Posterior cingulate gyrus (tissue), 11 donors: ENCODE measurements at regions not wholly inside any gene's neighbourhood (a gene's known extent, or its start where the extent isn't known, plus 50 kb on each side); places are given as distances from the start of the nearest gene placed in this dataset.
"Not testable (repeated sequence)": the region's sequence is repeated elsewhere in the genome, so short reads cannot be mapped to it uniquely, and the experiment has no call there.

Source experiments
- DNase-seq, 10 donors: peaks; one replicate each; pipeline versions ENCODE4 v3.0.0 to v3.0.0-alpha.2; 2020 to 2021; ENCODE audit warnings: mixed read lengths in 3 of 10
- intact Hi-C: fragments of 100-400 bp; cut with DNase I; formaldehyde crosslinking; loops from one replicate; pipeline ENCODE4 v1.15.1; 2023

DNA sequence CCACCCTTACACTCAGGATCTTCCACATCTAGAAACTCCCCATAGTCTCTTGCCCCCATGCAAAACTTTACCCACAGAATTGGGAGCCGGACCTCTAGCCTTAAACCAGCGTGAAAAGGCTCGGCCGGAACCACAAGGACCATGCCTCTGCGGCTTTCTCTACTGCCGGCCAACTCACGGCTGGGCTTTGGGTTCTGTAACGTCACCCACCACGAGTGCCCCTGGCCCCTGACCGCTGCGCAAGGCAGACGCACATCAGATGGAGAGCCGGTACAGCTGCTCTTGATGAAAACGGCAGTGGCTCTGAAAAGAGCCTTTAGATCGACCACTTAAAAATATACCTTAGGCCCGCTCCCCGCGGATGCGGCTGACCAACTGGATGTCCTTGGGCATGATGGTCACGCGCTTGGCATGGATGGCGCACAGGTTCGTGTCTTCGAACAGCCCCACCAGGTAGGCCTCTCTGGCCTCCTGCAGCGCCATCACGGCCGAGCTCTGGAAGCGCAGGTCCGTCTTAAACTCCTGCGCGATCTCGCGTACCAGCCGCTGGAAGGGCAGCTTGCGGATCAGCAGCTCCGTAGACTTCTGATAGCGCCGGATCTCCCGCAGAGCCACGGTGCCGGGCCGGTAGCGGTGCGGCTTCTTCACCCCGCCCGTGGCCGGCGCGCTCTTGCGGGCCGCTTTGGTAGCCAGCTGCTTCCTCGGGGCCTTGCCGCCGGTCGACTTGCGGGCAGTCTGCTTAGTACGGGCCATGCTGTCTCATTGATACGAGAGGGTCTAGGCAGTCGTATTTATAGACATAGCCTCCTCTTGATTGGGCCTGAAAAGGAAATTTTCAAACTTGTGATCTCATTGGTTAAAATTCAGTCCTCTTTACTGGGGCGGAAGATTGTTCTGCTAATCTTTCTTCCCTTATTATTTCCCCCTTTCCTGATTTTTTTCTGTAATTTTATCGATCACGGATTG is 66.3 kb downstream of the FAM72C start:
- intact Hi-C loops = not testable (repeated sequence)
- DNase-seq = peak in 9 of 10 donors; percentile 12 to 89 (median 38)

DNA sequence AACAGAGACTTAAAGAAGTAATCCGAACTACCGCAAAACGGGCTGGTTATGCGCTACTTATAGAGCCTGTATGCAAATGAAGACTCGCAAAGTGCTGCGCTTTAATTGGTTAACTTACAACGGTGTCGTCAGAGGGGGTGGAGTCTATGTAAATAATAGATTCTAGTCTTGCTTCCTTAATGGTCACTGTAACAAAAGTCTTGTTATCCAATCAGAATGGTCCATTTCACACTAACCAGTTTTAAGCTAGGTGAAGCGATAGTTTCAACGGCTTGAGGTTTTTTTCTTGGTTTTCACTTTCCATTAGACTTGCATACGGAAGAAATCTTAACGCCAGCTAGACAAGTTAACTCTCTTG is 67.2 kb downstream of the FAM72C start:
- intact Hi-C loops, DNase-seq: not testable (repeated sequence)

DNA sequence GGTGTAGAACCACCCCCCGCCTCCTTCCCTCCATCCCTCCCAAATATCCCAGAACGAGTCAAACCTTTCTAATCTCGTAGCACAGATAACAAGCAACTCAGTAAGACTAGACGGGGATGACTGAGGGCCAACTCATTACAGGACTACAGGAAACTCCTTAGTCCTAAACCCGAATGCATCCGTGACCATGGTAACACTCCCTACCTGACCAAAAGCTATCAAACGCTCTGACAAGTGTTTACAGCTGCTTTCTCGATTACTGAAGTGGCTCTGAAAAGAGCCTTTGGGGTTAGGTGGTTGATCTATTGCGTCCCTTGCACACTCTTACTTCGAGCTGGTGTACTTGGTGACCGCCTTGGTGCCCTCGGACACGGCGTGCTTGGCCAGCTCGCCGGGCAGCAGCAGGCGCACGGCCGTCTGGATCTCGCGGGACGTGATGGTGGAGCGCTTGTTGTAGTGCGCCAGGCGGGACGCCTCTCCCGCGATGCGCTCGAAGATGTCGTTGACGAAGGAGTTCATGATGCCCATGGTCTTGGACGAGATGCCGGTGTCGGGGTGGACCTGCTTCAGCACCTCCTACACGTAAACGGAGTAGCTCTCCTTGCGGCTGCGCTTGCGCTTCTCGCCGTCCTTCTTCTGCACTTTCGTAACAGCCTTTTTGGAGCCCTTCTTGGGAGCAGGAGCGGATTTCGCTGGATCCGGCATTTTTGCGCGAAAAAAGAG is 67.7 kb downstream of the FAM72C start:
- peak; percentile 28 to 91 (median 38) for DNase-seq
- intact Hi-C loops = not testable (repeated sequence)

DNA sequence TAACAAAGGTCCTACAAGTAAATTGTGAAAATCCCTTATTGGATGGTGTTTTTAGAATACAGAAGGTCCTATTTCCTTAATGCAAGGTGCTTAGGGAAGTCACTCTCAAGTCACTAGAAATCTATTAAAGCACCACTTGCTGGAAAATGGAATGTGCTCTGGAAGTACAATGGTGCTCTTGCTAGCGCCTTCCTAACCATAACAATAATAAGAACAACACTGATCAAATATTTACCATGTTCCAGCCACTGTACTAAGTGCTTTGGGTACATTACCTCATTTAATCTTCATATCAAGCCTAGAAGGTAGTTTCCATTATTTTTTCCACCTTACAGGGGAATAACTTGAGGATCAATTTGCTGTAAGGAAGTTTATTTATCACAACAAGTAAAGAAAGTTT is 75.4 kb downstream of the FAM72C start:
- DNase-seq, intact Hi-C loops: not testable (repeated sequence)

DNA sequence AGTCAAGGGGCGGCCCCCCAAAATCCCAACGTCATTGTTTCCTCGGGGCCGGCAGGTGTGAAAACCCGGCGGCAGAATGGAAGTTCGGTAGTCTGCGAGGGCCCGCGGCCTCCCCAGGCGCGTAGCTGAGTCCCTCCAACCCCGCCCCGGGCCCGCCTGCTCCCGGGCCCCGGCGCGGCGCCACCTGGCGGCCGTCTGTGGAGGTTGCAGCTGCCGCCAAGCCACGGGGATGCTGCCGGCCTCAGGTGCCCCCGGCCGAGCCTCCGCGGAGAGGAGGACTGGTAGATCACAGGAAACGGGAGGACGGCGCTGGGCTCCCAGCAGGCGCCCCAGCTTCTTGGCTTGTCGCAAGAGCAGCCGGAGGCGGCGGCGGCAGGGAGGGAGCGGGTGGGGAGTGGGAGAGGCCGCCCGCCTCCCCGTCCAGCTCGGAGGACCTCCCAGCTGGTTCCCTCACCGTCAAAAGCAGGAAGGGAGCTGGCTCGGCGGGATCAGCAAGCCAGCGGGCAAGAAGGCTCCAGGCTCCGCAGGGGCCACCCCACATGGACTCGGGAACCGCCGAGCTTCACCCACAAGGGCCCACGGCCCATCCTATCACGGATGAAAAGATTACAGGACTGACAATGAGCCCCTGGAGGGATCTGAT is 86.7 kb downstream of the FAM72C start:
- peak; percentile 34 to 96 (median 67) for DNase-seq
- intact Hi-C loops = not testable (repeated sequence)

DNA sequence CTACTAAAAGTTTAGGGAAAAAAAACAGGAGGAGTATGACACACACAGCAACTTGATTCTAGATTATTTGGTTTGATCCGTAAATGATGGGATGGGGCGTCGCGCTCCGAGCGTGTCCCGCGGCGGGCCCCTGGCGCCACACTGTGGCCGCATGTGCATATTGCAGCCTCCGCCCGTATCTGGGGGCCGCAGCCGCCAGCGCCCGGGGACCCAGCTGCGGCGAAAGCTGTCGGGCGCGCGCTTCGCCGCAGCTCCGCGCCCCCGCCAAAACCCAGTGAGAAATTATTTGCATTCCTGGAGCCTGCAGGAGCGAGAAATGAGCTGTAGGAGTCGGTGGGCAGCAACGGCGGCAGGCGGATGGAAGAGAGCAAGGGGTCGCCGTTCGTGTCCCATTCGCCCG is 87.3 kb downstream of the FAM72C start:
- intact Hi-C loops = not testable (repeated sequence)
- peak in 7 of 10 donors; percentile 24 to 89 (median 41) for DNase-seq

DNA sequence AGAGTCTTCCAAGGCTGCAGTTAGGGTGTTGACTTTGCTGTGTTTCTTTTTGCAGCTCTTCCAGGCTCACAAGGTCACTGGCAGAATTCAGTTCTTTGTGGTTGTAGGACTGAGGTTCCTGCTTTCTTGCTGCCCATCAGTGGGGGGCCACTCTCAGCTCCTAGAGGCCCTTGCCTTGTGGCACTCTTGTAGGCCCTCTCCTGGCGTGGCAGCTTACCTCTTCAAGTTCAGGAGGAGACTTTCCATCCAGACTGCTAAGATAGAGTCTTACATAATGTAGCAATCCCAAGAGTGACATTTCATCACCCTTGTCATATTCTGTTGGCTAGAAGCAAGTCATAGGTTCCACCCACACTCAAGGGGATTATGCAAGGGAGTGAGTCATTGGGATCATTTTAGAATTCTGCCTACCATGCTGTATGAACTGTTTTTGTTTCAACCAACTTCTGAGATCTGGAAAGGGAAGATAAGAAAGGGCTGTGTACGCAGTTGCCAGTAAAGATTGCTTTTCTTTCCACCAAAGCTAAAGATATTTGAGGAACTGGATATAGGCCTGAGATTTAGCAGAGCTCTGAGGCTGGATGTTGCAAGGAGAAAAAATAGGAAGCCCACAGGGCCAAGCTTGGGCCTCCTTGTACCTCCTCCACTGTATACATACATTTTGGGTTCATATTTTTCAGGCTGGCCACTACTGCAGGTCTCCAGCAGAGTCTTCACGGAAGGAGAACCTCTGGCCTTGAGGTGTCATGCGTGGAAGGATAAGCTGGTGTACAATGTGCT is 91.8 kb downstream of the FAM72C start:
- DNase-seq = peak in 2 of 10 donors; percentile 4 to 52
- intact Hi-C loops = not testable (repeated sequence)

DNA sequence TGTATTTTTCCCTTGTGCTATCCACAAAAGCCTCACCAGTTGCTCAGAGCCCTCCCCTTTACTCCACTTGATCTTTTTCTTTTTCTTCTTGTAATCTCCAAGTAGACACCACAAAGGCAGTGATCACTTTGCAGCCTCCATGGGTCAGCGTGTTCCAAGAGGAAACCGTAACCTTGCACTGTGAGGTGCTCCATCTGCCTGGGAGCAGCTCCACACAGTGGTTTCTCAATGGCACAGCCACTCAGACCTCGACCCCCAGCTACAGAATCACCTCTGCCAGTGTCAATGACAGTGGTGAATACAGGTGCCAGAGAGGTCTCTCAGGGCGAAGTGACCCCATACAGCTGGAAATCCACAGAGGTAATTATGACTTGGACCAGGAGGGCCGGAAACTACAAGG is 95.8 kb downstream of the FAM72C start:
- DNase-seq, intact Hi-C loops: not testable (repeated sequence)

DNA sequence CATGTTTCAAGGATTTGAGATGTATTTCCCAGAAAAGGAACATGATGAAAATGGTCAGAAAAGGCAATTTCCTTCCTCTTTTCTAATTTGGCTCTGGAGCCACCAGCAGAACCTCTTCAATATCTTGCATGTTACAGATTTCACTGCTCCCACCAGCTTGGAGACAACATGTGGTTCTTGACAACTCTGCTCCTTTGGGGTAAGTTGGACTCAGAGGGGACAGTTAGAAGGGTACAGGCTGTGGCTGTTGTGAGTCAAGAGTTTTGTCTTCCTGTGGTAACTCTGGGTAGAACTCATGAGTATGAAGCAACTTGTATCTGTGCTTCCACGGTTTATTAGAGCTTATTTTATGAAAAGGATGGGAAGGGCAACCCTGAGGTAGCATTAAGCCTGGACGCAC is 97.2 kb downstream of the FAM72C start:
- DNase-seq, intact Hi-C loops: not testable (repeated sequence)

DNA sequence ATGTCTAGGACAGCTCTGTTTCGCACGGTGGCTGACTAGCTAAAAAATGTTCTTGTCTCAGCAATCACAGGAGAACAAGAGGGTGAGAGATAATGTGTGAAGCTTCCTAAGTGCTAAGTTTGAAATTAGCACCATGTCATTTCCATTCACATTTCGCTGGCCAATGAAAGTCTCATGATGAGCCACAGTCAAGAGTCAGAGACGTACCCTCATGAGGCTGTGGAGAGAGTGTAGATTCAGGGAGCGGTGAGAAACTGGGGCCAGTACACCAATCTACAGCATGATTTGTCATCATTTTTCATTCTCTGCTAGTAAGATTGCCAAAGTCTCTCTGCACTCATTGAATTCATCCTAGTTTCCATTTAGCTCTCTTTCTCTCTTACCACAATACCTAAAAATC is 98.1 kb downstream of the FAM72C start:
- DNase-seq, intact Hi-C loops: not testable (repeated sequence)

DNA sequence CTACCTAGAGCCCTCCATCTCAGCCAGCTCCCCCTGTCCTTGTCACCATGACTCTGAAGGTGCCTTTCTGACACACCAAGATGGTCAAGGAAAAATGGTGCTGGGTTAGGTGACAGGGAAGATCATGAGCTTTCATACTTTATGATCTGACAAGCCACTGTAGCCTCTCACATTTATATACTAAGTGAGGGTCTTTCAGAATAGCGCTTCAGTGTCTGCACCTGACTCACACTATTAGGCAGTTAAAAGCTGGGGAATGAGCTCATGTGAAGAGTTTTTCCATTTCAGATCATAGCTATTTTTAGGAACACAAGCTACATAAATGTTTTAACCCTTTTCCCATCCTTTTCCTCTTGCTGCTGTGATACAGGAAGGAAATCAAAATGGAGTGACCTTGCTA is 101.4 kb downstream of the FAM72C start:
- DNase-seq, intact Hi-C loops: not testable (repeated sequence)

DNA sequence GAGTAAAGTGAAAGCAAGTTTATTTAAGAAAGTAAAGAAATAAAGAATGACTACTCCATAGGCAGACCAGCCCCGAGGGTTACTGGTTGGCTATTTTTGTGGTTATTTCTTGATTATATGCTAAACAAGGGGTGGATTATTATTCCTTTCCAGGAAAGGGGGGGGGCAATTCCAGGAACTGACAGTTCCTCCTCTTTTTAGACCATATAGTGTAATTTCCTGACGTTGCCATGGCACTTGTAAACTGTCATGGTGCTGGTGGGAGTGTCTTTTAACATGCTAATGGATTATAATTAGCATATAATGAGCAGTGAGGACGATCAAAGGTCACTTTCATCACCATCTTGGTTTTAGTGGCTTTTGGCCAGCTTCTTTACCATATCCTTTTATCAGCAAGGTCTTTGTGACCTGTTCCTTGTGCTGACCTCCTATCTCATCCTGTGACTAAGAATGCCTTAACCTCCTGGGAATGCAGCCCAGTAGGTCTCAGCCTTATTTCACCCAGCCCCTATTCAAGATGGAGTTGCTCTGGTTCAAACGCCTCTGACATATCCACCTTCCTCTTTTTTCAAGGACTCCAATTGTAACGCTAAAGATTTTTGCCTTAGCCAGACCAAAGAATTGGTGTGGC is 104.1 kb downstream of the FAM72C start:
- DNase-seq, intact Hi-C loops: not testable (repeated sequence)

DNA sequence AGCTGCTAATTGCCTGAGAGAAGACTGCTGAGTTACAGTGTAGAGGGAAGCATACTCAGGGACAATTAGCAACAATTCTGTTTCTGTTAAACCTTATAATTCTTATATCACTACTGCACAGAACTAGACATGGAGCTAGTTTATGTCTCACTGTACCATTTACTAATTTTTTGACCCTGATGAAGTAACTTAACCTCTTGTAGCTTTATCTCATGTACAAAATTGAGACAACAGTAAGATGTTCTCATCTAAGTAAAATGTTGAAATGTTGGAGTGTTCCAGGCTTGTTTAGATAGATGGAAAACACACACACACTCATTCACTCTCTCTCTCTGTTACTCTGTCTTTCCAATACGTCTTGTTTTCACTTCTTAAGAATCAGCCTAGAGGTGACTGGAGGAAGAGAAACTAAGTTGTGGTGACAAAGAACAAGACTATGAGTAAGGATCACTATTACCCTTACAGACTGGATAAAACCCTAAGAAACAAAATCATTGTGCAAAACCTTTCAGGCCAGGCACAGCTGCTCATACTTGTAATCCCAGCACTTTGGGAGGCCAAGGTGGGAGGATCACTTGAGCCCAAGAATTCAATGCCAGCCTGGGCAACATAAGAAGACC is 107.8 kb downstream of the FAM72C start:
- not testable (repeated sequence) for DNase-seq

DNA sequence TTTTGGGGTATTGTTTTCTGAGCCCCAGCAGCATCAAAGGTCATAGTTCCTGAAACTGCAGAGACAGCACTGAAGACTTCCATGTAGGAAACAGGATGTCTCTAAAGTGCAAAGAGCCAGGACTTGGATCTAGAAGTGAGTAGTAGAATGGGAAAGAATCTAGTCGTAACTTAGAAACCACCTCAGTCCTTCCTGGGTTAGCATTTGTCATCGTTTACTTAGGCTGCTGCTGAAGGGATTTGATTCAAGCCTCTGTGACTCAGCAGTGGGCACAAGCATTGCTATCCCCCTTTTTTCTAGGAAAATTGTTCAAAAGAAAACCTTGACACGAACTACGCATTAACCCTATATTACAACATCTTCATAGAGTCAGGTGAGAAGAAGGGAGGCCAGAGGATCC is 109.1 kb downstream of the FAM72C start:
- DNase-seq, intact Hi-C loops: not testable (repeated sequence)

More for the DNA sequence above, 107.8 kb downstream of the FAM72C start:
- intact Hi-C loops = not testable (repeated sequence)

DNA sequence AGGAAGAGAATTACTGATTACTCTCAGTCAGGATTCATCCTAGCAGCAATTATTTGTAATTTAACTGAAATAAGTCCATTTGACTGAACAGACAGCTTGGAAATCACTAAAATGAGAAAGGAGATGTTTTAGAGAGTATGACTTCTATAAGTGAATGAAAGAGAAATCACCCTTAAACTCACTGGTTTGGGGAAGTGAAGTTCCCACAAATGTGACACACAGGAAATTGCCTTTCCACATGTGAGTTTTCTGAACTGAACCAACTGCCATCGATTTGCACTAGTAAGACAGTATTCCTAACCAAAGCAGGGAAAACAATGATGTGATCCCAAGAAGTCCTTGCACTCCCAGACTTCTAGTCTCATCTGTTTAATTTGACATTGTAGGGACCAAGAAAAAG is 110.5 kb downstream of the FAM72C start:
- intact Hi-C loops, DNase-seq: not testable (repeated sequence)

DNA sequence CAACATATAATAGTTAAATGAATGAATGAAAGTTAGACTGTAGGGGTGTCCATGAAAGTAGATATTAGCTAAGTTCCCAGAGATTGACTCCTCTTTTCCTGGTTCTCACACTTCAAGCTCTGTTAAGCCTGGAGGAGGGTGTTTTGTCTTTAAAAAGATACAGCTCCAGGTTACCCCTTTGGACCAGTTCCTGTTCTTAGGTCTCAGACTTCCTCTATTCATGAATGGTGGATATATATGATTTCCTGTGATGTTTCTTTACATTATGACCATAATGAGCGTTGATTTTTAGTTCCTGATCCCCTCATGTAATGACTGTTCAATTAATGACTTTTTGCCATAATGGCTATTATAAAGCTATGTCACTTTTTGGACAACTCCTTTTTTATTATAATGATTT is 115.9 kb downstream of the FAM72C start:
- DNase-seq, intact Hi-C loops: not testable (repeated sequence)

DNA sequence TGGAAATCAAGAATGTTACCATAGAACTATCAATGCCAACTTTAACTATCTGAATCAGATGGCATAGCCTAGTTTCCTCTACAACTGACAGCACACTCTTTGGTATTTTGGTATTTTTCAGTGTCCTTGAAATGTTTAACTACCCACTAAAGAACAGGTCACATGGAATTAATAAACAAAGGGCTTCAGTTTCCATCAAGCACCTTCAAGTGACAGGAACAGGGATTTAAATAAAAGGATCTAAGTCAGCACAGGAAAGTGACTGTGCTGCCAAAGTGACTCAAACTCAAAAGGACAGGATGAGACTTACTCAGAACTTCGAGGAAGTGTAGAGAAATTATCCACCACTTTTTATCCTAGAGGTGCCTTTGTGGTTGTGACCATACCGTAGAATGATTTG is 117.7 kb downstream of the FAM72C start:
- DNase-seq, intact Hi-C loops: not testable (repeated sequence)

DNA sequence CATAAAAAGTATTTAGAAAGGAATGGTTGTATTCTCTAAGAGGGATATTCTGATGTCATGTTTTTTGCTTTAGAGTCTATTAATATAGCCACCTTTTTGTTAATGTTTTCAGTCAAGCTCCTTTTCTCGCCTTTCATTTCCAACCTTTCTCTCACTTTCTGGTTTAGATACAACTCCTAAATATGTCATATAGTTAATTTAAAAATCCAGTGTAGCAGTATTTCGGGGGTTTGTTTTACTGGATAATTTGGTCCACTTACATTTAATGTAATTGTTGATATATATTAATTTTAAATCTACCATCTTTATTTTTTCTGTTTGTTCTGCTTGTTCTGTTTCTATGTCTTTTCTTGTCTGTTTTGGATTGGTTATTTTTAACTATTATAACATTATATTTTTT is 121.1 kb downstream of the FAM72C start:
- intact Hi-C loops, DNase-seq: not testable (repeated sequence)

DNA sequence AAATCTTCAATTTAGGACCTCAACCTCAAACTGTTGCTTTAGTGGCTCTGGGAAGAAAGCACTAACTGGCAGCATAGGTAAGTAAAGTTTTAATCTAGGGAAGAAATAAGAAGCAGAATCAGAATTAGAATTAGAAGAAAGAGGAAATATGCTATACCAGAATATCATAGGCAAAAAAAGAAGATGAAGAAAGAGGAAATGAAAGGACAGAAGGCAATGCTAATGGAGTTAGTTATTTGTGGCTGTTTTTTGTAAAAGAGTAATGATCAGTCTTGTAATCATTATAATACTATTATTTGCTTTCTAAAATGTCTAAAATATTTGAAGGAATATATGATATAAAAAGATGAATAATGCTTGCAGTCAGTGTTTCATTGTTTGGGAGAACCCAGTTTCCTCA is 122.9 kb downstream of the FAM72C start:
- DNase-seq = not testable (repeated sequence)

More for the DNA sequence above, 122.9 kb downstream of the FAM72C start:
- intact Hi-C loops = not testable (repeated sequence)
